Body of pancreas (tissue), 4 donors: ENCODE measurements at regions not wholly inside any gene's neighbourhood (a gene's known extent, or its start where the extent isn't known, plus 50 kb on each side); places are given as distances from the start of the nearest gene placed in this dataset.
A peak's percentile ranks its signal among the peaks of the same experiment; 100 is the strongest.

ENCODE experiments used
- ATAC-seq: fragments of 150-250 bp; one replicate; pipeline ENCODE4 v1.9.1; 2016
- DNase-seq, 4 donors: peaks; one replicate each; pipeline ENCODE4 v3.0.0-alpha.2; 2019
- H3K27ac ChIP-seq, 4 donors: fragments of 200-600 bp; sonication (generic); 1 replicate in 3 of 4; 2 replicates in 1 of 4; pipeline versions ENCODE4 v1.5.1 to v1.6.1; 2016 to 2019; ENCODE audit warnings: mild to moderate bottlenecking in 1 of 4, mixed read lengths in 1 of 4, moderate library complexity in 1 of 4
- H3K27me3 ChIP-seq, 2 donors: fragments of 200-600 bp; sonication (generic); one replicate each; pipeline ENCODE4 v1.6.0; 2016; ENCODE audit warnings: mild to moderate bottlenecking in 1 of 2
- H3K36me3 ChIP-seq, 2 donors: fragments of 200-600 bp; sonication (generic); replicated peaks in 1 of 2; 2 replicates each; pipeline ENCODE4 v1.5.1; 2016; ENCODE audit warnings: low read depth in 2 of 2; ENCODE audit not compliant: insufficient read depth in 1 of 2
- H3K4me1 ChIP-seq: fragments of 200-600 bp; sonication (generic); one replicate; pipeline ENCODE4 v1.6.0; 2016
- H3K4me3 ChIP-seq, 2 donors: fragments of 200-600 bp; sonication (generic); 1 replicate in 1 of 2; 2 replicates in 1 of 2; pipeline ENCODE4 v1.5.1; 2016 to 2019
- H3K9me3 ChIP-seq, 3 donors: fragments of 200-600 bp; sonication (generic); 1 replicate in 2 of 3; 2 replicates in 1 of 3; pipeline ENCODE4 v1.5.1; 2016
- CTCF ChIP-seq, 7 experiments: fragments of 450-650 bp in 4 of 7; fragments of 200-600 bp in 3 of 7; sonication (generic) in 3 of 7; IDR thresholded peaks; one replicate each; pipeline ENCODE4 v1.5.1; 2016 to 2019; ENCODE audit warnings: antibody characterized with exemption in 7 of 7
- POLR2A ChIP-seq, 3 donors: fragments of 450-650 bp; IDR thresholded peaks; one replicate each; pipeline ENCODE4 v1.6.1; 2016; ENCODE audit warnings: antibody characterized with exemption in 3 of 3, mild to moderate bottlenecking in 2 of 3
- WGBS, 2 donors: methylation state at CpG; one replicate each; pipeline ENCODE4 v1.1.5; 2017; 5-methylcytosine and 5-hydroxymethylcytosine counted together
- intact Hi-C: fragments of 100-400 bp; cut with DNase I; formaldehyde crosslinking; loops from one replicate; pipeline ENCODE4 v1.15.1; 2023

GRCh38 chr11:45024316-45024715 lies 73.6 kb upstream of the TP53I11 start:
- Histone ChIP-seq H3K4me3 (no peak overlapping the region), H3K27ac (no peak overlapping the region), H3K27me3 (no peaks in the 10 kb centered on the region), H3K4me1 (peaks cover 10% of the 10 kb centered on the region), H3K36me3 (no peaks in the 10 kb centered on the region), H3K9me3 (no peaks in the 10 kb centered on the region)
- 74 to 92% methylated on average over 4 of the region's 4 CpGs for WGBS, 2 donors
- DNase-seq (no peak), ATAC-seq (no peak)
- TF ChIP-seq CTCF (IDR thresholded peaks at IDR 0.05) (no peak), POLR2A (IDR thresholded peaks at IDR 0.05) (no peak)
- intact Hi-C loops: no loop called here

DNA sequence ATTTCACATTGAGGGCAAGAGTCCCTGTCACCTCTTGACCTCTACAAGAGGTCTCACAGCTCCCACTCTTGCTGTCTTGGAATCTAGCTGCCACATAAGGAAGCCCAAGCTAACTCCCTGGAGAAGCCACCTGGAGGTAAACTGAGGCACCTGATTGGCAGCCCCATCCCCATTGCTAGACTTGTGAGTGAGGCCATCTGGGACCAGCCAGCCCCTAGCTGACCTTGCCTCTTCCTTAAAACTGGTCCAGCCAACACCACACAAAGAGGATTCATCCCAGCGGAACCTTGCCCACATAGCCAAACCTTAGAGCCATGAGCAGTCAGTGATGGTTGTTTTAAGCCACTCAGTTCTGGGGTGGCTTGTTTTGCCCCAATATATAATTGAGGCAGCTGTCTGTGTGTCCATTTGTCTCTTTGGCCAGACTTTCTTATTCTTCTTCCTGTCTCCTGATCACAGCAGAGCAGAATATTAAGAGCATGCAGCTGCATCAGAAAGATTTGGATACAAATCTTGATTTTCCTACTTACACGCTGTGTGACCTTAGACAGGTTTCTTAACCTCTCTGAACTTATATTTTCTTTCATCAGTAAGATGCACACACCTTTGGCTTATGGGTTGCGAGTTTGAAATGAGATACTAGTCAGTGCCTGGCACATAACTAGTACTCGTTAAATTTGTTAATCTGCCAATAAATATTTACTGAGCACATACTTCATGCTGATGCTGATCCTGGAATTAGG lies 74.3 kb upstream of the TP53I11 start:
- Histone ChIP-seq H3K4me3 (no peak overlapping the region), H3K4me1 (peaks cover 10% of the 10 kb centered on the region), H3K27me3 (no peaks in the 10 kb centered on the region), H3K9me3 (no peaks in the 10 kb centered on the region), H3K27ac (no peak overlapping the region), H3K36me3 (no peaks in the 10 kb centered on the region)
- DNase-seq (no peak), ATAC-seq (no peak)
- 84 to 88% methylated on average over 4 of the region's 4 CpGs for WGBS, 2 donors
- TF ChIP-seq POLR2A (IDR thresholded peaks at IDR 0.05): no peak
- no peak for TF ChIP-seq CTCF (IDR thresholded peaks at IDR 0.05)
- intact Hi-C loops: no loop called here

GRCh38 chr11:45025716-45026492 lies 75.2 kb upstream of the TP53I11 start:
- Histone ChIP-seq H3K4me1 (peaks cover 10% of the 10 kb centered on the region), H3K36me3 (no peaks in the 10 kb centered on the region), H3K9me3 (no peaks in the 10 kb centered on the region), H3K4me3 (no peak overlapping the region), H3K27ac (no peak overlapping the region), H3K27me3 (no peaks in the 10 kb centered on the region)
- WGBS, 2 donors: 57 to 74% methylated on average over 11 to 12 of the region's 12 CpGs
- ATAC-seq: peak; percentile 37
- intact Hi-C loops: no loop called here
- peak in 1 of 3 donors; percentile 18 for TF ChIP-seq POLR2A (IDR thresholded peaks at IDR 0.05)
- no peak for TF ChIP-seq CTCF (IDR thresholded peaks at IDR 0.05)
- DNase-seq: peak in 3 of 4 donors; percentile 27 to 59 (median 29)

DNA sequence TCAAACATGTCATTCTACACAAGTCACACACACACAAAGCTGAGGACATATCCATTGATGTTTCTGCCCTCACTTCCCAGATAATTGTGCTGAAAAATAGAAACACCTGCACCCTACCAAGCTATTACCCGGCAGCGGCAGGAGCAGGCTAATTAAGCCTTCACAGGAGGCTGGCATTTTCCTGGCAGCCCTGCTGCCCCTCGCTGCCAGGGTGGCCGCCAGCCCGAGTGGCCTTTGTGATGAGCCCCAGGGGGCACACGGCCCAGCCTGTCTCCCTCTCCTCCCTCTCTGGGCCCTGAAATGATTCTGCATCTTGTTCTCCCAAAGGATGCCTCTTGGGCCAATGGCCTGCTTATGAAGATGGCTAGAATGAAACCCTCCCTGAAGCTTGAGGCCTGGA lies 76.2 kb upstream of the TP53I11 start:
- ATAC-seq (no peak), DNase-seq (no peak)
- Histone ChIP-seq H3K36me3 (no peaks in the 10 kb centered on the region), H3K4me3 (no peak overlapping the region), H3K9me3 (no peaks in the 10 kb centered on the region), H3K27me3 (no peaks in the 10 kb centered on the region), H3K27ac (no peak overlapping the region), H3K4me1 (peaks cover 3% of the 10 kb centered on the region)
- intact Hi-C loops: no loop called here
- WGBS, 2 donors: 43 to 69% methylated on average over 6 of the region's 6 CpGs
- TF ChIP-seq POLR2A (IDR thresholded peaks at IDR 0.05) (no peak), CTCF (IDR thresholded peaks at IDR 0.05) (no peak)
